MV-4-11 (cell line): ENCODE measurements at regions not wholly inside any gene's neighbourhood (a gene's known extent, or its start where the extent isn't known, plus 50 kb on each side); places are given as distances from the start of the nearest gene placed in this dataset.

ENCODE experiments used
- DNase-seq: peaks from one replicate; lab custom pipeline; 2025; lab: John Stamatoyannopoulos, UW

DNA sequence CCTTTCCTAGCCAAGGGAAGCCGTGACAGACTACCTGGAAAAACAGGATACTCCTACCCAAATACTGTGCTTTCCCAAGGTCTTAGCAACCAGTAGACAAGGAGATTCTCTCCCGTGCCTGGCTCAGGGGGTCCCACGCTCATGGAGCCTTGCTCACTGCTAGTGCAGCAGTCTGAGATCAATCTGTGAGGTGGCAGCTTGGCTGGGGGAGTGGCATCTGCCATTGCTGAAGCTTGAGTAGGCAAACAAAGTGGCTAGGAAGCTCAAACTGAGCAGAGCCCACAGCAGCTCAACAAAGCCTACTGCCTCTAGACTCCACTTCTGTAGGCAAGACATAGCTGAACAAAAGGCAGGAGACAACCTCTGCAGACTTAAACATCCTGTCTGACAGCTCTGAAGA, 177.1 kb downstream of the PARM1 start:
- no peak for DNase-seq

DNA sequence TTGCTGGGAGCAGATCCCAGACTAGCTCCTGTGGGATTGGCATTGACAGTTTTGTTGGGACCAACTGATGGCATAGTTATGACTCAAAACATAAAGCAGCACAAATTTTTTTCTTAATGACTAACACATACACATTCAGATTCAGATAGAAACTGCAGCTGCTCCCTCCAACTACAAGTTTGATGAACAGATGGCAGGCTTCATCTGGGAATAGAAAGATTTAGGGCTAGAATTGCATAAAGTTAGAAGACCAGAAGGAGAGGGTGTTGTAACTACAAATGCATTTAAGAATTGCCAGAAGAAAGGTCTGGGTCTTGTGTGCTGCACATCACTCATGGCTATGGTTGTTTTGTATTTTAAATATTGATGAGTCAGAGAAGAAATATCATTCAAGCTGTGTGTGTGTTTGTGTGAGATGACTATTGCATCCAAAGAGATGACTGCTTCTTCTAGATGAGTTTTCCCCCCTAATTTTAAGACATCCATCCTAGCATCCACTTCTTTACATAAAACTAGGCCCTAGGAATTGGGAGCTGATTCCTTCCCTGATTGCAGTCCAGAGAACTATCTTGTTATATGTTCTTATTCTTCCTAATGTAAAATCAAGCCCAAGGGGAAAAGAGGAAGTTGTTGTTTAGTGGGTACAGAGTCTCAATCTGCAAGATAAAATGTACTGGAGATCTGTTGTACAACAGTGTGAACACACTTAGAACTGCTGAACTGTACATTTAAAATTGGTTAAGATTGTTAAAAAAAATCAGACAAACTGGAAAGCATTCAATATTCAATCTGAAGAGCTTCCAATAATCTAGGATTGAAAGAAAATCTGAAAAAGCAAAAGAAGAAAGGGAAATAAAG, 175.1 kb downstream of the PARM1 start:
- DNase-seq = no peak

DNA sequence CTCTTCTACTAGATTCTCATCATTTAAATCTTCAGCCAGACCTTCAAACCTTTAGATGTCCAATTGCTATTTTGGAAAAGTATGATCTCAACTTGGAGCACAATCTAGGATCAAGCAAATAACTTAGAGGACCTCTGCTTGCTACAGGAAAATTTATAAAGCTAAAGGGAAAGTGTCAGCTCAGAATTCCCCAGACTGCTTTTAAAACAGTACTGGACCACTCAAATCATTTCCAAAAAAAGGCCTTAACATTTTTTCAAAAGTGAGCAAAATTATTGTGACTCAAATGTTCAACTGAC, 169.8 kb downstream of the PARM1 start:
- DNase-seq = no peak

DNA sequence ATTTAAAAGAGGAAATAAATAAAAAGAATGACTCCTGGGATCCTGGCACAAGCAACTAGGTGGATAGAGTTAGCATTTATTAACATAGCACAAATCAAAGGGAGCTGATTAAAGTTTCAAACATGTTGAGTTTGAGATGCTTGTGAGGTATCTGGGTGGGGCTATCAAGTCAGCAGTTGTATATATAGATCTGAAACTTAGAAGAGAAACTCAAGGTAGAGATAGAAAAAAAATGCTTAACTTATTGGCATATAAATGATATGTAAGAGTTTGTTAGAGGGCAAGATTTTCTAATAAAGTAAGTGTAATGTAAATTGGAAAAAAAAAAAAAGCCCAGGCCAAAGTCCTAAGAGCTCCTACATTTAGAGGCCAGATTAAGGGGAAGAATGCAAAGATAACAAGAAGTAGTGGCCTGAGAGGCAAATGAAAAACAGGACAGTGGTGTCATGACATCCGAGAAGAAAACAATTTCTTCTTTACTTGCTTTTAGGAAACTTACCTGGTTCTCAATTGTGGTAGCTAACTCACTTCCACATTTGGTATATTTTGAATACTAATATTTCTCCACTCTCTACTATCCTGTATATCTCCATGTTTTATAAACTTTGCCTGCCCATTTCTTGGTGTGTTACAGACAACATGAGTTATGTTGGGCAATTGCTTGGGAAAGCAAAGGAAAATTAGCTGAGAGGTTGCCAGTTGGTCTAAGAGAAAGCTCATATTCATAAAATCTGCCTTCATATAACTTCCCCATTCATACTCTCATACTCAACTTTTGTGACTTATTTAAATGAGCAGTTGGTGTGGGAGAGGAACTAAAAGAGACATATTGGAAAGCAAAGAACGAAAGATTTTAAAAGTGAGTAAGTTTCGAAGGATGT, 169.2 kb downstream of the PARM1 start:
- peak; percentile 66 for DNase-seq
